Progenitor cell of endocrine pancreas (in vitro differentiated cells): ENCODE measurements at regions not wholly inside any gene's neighbourhood (a gene's known extent, or its start where the extent isn't known, plus 50 kb on each side); places are given as distances from the start of the nearest gene placed in this dataset.

Experiments used
- DNase-seq: peaks from one replicate; pipeline ENCODE4 v3.0.0; 2021; ENCODE audit warnings: low spot score; ENCODE audit not compliant: unreplicated experiment
- H3K27ac Mint-ChIP-seq: 2 replicates; pipeline ENCODE4 v1.8.0; 2021; ENCODE audit warnings: mild to moderate bottlenecking, moderate library complexity, mixed read lengths
- H3K27me3 Mint-ChIP-seq: 2 replicates; pipeline ENCODE4 v1.8.0; 2021; ENCODE audit warnings: mixed read lengths
- H3K36me3 Mint-ChIP-seq: 2 replicates; pipeline ENCODE4 v1.8.0; 2022; ENCODE audit warnings: mixed read lengths; ENCODE audit not compliant: insufficient read depth
- H3K4me1 Mint-ChIP-seq: 2 replicates; pipeline ENCODE4 v1.8.0; 2021; ENCODE audit warnings: low read depth, mixed read lengths
- H3K4me3 Mint-ChIP-seq: 2 replicates; pipeline ENCODE4 v1.8.0; 2021; ENCODE audit warnings: low read depth, mild to moderate bottlenecking, moderate library complexity, mixed read lengths
- H3K9me3 Mint-ChIP-seq: 2 replicates; pipeline ENCODE4 v1.8.0; 2021; ENCODE audit warnings: low read depth, mixed read lengths
- CTCF ChIP-seq: fragments of 200-600 bp; sonication (generic); IDR thresholded peaks from one replicate; pipeline ENCODE4 v1.5.0; 2021; ENCODE audit warnings: antibody characterized with exemption, mild to moderate bottlenecking; ENCODE audit not compliant: unreplicated experiment

- no peaks in the 10 kb centered on the region for H3K4me1 Mint-ChIP-seq
Measured at GRCh38 chr4:10188400-10189004, 71.9 kb upstream of the WDR1 start.

GRCh38 chr4:10186228-10187214 is 69.9 kb upstream of the WDR1 start:
- no peak overlapping the region for H3K27ac Mint-ChIP-seq
- no peaks in the 10 kb centered on the region for H3K9me3 Mint-ChIP-seq
- H3K27me3 Mint-ChIP-seq: no peaks in the 10 kb centered on the region
- H3K4me3 Mint-ChIP-seq: no peak overlapping the region
- no peaks in the 10 kb centered on the region for H3K4me1 Mint-ChIP-seq
- DNase-seq: no peak
- H3K36me3 Mint-ChIP-seq: no peaks in the 10 kb centered on the region
- peak; percentile 26 for TF ChIP-seq CTCF

More at GRCh38 chr4:10188400-10189004, 71.9 kb upstream of the WDR1 start:
- no peaks in the 10 kb centered on the region for H3K9me3 Mint-ChIP-seq
- no peak overlapping the region for H3K27ac Mint-ChIP-seq
- no peak overlapping the region for H3K4me3 Mint-ChIP-seq
- DNase-seq: no peak
- TF ChIP-seq CTCF: no peak
- peaks cover 2% of the 10 kb centered on the region for H3K27me3 Mint-ChIP-seq
- no peaks in the 10 kb centered on the region for H3K36me3 Mint-ChIP-seq

- Mint-ChIP-seq H3K27me3 (no peaks in the 10 kb centered on the region), H3K4me3 (no peak overlapping the region), H3K36me3 (no peaks in the 10 kb centered on the region), H3K27ac (no peak overlapping the region), H3K9me3 (no peaks in the 10 kb centered on the region), H3K4me1 (no peaks in the 10 kb centered on the region)
- no peak for TF ChIP-seq CTCF
- no peak for DNase-seq
Measured at GRCh38 chr4:10185518-10186227, 69.1 kb upstream of the WDR1 start.

- no peak for DNase-seq
- H3K9me3 Mint-ChIP-seq: no peaks in the 10 kb centered on the region
- H3K4me1 Mint-ChIP-seq: no peaks in the 10 kb centered on the region
- H3K27ac Mint-ChIP-seq: no peak overlapping the region
- no peaks in the 10 kb centered on the region for H3K27me3 Mint-ChIP-seq
- H3K36me3 Mint-ChIP-seq: no peaks in the 10 kb centered on the region
- TF ChIP-seq CTCF: no peak
- H3K4me3 Mint-ChIP-seq: no peak overlapping the region
Measured at GRCh38 chr4:10184501-10184938, 67.9 kb upstream of the WDR1 start.

GRCh38 chr4:10184041-10184440 is 67.4 kb upstream of the WDR1 start:
- Mint-ChIP-seq H3K36me3 (no peaks in the 10 kb centered on the region), H3K27ac (no peak overlapping the region), H3K9me3 (no peaks in the 10 kb centered on the region), H3K4me3 (no peak overlapping the region), H3K27me3 (no peaks in the 10 kb centered on the region), H3K4me1 (no peaks in the 10 kb centered on the region)
- no peak for TF ChIP-seq CTCF
- no peak for DNase-seq
